ENCODE measurements at regions not wholly inside any gene's neighbourhood (a gene's known extent, or its start where the extent isn't known, plus 50 kb on each side); places are given as distances from the start of the nearest gene placed in this dataset.

GRCh38 chr11:69552951-69553350 lies 71.5 kb downstream of the LINC01488 start:
- TF ChIP-seq, protein P1, sequence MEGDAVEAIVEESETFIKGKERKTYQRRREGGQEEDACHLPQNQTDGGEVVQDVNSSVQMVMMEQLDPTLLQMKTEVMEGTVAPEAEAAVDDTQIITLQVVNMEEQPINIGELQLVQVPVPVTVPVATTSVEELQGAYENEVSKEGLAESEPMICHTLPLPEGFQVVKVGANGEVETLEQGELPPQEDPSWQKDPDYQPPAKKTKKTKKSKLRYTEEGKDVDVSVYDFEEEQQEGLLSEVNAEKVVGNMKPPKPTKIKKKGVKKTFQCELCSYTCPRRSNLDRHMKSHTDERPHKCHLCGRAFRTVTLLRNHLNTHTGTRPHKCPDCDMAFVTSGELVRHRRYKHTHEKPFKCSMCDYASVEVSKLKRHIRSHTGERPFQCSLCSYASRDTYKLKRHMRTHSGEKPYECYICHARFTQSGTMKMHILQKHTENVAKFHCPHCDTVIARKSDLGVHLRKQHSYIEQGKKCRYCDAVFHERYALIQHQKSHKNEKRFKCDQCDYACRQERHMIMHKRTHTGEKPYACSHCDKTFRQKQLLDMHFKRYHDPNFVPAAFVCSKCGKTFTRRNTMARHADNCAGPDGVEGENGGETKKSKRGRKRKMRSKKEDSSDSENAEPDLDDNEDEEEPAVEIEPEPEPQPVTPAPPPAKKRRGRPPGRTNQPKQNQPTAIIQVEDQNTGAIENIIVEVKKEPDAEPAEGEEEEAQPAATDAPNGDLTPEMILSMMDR (IDR thresholded peaks at IDR 0.05), result no peak
- no peak for TF ChIP-seq ZFX (IDR thresholded peaks at IDR 0.05; ENCODE audit: borderline replicate concordance)
